NCI-H2227 (cell line): ENCODE measurements at regions not wholly inside any gene's neighbourhood (a gene's known extent, or its start where the extent isn't known, plus 50 kb on each side); places are given as distances from the start of the nearest gene placed in this dataset.

Source experiments
- DNase-seq: peaks from one replicate; lab custom pipeline; 2025; ENCODE audit not compliant: unreplicated experiment; lab: John Stamatoyannopoulos, UW

DNA sequence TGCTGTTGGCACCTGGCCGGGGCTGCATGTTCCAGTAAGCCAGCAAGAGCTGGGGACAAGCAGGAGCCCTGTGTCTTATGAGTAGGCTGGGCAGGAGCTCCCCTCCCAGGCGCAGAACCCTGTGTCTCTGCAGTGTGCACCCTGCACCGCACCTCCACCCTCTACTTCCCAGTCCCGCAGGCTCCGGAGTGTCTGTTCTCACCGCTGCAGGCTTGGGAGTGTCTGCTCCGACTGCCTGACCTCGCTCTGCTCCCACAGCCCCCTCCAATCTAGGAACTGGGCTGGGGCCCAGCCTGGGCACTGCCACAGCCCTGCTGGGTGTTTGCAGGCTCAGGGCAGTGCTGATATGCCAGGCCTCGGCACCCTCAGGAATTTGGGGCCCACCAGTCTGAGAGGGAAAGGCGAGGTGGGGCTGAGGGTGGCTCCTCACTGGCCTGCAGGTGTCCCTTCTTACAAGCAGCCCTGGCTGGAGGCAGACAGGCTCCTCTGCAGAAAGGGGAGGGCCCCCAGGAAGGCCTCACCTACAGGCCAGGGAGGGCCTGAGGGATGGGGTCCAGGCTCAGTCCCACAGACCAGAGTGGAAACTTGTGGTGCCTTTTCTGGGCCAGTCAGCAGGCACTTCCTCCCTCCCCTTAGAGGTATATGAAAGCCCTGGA, 871.6 kb upstream of the GJE1 start:
- DNase-seq = no peak

DNA sequence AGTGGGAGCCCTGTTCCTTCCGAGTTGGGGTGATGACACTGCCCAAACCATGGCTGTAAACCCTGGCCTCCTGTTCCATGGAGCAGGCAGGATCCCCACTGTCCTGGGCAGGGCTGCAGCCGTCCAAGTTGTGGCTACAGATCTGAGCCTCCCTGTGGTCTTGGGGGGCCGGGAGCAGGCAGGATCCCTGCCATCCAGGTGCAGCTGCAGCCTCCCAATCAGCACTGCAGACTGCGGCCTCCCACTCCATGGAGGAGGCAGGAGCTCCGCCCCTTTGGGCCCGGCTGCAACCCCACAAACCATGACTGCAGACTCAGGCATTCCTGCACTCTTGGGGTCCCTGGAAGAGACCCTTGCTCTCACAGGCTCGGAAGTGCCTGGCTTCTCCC, 872.1 kb upstream of the GJE1 start:
- no peak for DNase-seq

DNA sequence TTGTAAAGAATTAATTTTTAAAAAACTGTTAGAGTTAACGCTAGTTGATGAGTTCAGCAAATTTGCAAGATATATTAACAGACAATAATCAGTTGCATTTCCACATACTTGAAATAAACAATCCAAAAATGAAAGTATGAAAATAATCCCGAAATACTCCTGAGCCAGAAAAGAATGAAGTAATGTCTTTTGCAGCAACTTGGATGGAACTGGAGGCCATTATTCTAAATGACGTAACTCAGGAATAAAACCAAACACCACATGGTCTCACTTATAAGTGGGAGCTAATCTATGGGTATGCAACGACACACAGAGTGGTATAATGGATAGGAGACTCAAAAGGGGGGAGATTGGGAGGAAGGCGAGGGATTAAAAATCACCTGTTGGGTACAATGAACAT, 872.9 kb upstream of the GJE1 start:
- no peak for DNase-seq

DNA sequence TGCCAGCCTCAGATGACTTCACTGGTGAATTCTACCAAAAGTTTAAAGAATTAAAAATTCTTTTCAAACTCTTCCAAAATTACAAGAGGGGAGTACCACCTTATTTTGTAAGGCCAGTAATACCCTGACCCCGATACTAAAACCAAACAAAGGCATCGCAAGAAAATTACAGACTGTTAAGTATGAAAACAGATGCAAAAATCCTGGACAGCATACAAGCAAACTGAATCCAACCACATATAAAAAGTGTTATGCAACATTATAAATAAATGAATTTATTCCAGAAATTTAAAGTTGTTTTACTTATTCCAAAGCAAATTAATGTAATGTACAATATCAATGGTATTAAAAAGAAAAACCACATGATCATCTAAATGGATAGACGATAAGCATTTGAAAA, 873.6 kb upstream of the GJE1 start:
- DNase-seq = no peak

DNA sequence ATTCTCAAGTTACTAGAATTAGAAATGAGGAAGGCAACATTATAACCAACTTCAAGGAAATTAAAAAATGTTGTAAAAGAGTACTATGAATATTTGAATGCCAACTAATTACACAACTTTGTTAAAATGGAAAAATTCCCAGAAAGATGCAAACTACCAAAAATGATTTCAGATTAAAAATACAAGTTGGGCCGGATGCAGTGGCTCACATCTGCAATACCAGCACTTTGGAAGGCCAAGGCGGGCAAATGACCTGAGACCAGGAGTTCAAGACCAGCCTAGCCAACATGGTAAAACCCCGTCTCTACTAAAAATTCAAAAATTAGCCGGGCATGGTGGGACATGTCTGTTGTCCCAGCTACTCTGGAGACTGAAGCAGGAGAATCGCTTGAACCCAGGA, 874.2 kb upstream of the GJE1 start:
- no peak for DNase-seq

DNA sequence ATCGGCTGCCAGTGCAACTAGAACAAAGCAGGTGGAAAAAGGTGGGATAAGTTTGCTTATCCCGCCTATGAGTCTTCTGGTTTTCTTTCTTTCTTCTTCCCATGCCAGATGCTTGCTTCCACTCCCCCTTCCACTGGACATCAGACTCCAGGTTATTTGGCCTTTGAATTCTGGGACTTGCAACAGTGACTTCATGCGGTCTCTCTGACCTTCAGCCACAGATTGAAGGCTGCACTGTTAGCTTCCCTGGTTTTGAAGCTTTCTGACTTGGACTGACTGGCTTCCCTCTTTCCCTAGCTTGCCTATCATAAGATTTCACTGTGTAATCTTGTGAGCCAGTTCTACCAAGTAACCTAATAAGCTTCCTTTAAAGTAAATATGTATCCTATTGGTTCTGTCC, 878.4 kb upstream of the GJE1 start:
- DNase-seq = no peak

DNA sequence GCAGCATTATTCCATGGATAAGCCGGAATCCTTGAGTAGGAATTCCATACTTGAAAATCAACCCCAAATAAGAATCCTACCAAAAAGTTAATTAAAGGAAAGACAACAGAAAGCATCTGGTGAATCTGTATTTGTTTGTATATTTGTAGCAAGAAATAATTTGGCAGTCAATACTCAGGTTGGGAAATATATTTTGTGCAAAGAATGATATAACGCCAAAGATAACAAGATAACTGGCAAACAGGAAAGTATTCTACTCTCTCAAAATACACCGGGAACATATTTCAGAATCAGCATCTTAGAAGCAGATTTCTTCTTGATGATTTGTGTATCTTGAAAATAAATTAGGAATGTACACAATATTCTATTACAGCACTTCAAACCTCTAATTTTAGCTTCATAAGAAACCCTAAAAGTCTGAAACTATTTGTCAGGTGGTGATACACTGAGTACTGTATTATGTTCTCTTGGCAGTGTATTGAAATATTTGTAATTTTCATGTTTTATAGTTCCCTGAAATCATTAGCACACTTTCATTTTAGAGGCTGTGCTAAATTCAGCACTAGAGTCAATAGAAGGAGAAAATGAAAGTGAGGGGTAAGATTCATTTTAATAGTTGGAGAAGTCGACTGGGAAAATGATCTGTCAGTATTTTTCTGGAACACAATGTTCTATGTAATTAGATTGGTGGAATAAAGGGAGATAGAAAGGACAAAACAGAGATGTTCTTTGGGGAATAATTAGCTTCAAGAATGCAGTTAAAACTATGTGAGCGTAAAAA, 879.7 kb upstream of the GJE1 start:
- no peak for DNase-seq

DNA sequence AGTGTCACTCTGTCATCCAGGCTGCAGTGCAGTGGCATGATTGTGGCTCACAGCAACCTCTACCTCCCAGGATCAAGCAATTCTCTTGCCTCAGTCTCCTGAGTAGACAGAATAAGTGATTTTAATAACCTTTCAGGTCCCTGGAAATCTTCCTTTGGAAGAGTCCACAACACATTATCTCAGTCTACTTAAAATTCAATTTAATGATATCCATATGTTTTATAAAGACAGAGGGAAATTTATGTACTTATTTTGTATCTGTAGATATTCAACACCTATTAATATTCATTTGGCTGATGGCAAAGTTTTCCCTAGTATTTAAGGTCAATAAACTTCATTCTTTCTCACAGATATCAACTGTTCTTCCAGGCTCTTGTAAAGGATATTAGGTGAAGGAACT, 881.4 kb upstream of the GJE1 start:
- DNase-seq = no peak

DNA sequence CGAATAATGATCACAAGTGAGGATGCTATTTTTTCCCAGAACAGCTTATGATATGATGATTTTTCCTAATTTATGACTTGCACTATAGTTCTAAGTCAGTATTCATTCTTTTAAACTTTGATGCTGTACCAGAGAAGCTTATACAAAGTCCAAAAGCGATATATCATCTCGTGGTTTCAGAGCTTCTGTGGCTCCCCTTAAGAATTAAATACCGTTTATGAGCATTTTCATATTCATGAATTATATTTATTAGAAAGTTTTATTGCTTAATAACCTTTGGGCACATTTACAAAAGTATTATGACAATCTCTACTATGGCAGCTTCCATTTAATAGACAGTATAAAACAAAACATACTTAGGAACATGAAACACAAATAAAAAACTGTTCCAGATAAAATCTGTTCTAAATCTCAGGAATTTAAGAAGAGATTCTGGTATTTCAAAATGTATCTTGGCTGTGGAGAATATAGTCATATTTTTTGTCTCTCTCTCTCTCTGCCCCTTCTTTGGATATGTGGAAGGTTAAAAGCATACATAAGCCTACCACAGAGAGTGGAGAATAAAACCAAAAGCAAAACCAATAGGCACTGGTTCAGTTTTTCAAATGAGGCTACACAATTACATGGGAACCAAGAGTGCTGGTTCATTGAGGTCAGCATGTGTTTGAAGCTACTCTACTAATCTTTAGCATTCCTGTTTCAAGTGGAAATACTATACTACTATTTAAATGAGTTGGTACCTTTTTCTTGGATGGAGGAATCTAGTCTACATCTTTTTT, 884.5 kb upstream of the GJE1 start:
- DNase-seq = no peak

DNA sequence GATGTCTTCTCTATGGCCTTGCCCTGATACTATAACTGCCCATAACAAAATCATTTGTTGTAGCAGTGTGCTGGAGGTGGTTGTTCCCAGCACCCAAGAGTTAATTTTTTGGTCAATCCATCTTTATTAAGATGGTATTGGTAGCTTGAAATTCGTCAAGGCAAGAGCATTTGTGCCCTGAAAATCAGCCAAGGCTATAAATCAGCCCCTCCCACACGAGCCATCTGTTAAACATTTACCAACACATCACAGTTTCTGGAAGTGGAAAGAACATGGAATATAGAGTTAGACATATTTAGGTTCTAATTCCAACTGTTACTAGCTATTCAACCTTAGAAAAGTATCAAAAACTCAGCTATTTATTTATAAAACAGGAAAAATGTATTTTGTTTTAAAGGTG, 888.4 kb upstream of the GJE1 start:
- DNase-seq = no peak

DNA sequence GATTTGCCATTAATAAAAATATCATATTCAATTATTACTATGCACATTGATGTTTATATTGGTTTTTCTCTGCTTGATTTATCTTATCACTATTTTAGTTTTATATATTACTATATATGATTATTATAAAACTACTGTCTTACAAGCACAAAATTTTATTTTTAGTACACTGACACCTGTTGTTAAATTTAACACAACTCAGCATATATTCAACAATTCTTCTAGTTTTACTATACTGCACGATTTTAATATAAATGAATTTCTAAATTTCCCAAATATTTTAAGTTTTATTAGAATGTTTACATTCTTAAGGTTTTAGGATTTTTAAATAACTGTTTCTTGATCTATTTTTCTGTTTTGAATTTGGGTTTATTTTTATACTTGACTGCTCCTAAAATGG, 889.8 kb upstream of the GJE1 start:
- no peak for DNase-seq

DNA sequence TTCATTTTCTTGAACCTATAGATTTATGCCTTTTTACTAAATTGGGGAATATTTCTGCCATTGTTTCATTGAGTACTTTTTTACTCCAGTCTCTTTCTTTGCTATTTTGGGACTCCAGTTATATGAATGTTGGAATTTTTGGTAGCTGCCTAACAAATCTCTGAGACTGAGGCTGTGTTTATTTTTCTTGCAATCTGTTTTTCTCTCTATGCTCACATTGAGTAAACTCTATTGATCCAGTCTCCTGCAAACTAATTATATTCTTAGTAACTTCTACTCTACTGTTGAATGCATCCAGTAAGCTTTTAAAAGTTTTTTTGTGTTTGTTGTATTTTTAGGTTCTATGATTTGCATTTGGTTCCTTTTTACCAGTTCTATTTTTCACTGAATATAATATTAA, 903.4 kb upstream of the GJE1 start:
- no peak for DNase-seq

DNA sequence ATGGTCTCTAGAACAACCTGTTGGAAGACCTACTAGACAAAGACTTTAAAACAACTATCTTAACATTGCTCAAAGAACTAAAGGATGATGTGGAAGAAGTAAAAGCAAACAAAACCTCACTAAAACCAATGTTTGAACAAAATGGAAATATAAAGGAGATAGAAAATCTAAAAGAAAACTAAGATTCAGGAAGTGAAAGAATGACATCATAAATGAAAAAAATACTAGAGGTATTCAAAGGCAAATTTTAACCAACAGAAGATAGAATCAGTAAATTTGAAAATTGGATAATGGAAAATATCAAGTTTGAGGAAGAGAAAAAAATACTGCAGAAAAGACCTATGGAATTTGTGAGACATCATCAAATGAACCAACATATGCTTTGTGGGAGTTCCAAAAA, 914.1 kb upstream of the GJE1 start:
- no peak for DNase-seq

DNA sequence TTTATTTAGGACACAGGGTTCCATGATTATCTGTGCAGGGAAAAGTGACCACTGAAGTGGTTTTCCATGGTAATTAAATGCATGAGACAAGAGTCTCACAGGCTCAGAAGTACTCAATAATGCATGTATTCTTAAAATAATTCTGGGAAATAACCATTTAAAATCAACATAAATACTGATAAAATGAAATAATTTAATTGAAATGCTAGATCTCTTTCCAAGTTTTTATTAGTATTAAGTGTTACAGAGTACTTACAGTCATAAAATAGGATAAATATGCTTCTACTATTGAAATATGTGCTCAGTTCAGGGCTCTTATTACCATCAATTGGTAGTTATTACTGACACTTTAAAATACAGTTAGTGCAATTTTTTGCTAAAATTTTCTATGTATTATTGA, 916.0 kb upstream of the GJE1 start:
- DNase-seq = no peak

DNA sequence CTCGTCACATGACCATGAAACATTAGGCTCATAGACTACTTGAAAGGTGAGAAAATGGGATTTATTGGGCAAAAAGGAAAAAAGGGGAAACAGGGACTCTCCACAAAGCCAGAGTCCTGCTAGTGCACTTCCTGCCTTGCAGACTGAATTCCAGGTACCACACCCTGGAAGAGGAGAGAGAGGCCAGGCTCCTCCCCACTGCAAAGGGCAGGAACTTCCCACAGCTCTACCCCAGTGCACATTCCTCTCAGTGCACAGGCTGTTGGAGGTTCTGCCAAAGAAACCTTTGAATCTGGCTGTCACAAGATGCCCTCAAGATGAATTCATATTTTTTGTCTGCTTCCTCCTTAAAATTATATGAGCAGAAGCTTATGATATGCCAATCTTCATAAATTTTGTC, 920.4 kb upstream of the GJE1 start:
- DNase-seq = no peak

DNA sequence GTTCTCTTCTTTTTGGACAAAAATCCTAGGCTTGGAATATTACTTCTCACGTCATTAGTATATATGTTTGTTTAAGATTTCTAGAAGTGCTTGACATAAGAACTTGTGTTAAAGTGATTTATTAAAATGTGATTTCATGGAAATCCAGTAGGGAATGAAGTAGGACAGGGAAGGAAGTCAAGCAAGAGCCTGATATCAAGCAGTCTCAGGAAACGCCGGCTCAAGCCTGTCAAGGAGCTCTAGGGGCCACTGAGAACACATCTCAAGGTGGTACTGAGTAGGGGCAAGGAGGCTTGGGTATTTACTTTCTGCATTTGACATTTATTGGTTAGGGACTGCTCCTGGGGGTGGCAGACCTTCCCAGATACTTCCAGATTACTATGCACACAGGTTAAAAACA, 920.9 kb upstream of the GJE1 start:
- DNase-seq = no peak

DNA sequence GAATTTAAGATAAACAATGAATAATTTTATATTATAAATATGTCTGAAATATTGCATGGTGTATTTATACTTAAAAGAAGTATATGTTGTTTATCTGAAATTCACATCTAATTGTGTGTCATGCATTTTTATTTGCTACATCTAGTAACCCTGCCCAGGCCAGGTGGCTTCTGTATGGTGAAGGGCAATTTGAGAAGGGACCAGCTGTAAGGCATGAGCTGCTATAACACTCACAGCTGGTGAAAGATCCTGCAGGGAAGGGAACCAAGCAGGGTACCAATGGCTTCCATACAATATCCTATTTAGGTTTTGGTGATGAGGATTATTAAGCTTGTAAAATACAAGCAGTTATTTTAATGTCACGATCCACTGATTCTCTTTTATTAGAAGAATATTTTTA, 921.8 kb upstream of the GJE1 start:
- no peak for DNase-seq

DNA sequence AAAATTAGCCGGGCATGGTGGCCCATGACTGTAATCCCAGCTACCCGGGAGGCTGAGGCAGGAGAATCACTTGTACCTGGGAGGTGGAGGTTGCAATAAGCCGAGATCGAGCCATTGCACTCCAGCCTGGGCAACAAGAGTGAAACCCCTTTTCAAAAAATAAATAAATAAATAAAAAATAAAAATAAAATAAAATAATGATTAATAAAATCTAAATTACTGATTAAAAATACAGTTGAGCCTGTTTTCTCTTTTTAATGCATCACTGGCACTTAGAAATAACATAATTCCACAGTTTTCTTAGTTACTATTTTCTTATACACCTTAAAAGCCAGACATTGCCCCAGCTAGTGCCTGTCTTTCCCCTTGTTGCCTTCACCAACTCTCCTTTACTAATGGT, 922.8 kb upstream of the GJE1 start:
- DNase-seq = no peak

DNA sequence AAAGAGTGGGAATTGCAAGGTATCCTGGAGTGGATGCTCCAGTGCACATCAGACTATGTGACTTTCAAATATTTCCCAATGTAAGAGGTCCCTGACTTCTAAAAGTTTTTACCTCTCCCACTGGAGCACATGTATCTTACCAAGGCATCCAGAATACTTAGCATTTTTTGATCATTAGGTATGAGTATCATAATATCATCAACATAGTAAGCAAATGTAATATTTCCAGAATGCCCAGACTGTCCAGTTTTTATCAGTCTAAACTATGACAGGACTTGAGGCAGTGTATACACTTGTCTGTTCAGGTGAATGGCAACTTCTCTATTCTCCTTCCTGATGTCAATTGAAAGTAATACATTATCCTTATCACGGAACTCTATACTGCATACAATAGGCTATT, 924.6 kb upstream of the GJE1 start:
- DNase-seq = no peak

DNA sequence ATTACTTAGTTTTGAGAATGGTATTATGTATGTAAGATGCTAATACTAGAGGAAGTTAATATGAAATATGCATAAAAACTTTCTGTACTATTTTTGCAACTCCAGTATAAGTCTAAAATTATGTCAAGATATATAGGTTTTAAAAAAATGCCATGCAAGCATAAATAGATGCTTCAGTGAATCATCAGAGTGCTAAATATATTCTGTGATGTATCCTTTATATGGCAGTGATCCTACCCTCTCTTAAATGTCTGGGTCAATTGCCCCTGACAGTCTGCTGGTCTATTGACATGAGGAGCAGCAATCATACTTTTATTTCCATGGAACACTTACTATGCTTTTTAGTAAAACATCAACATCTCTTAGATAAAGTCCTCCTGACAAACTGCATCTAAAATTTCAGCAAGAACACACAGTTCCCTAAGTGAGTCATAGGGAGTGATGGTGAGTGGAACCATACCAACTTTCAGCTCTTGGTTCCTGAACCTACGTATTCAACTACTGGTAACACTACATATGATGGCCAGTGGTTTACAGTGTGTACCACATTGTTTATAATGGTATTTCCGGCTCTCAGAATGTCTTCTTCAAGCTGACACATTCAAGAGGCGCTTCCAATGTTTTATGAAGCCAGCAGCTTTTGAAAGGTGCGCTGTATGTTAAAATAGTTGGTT, 928.7 kb upstream of the GJE1 start:
- DNase-seq = no peak

DNA sequence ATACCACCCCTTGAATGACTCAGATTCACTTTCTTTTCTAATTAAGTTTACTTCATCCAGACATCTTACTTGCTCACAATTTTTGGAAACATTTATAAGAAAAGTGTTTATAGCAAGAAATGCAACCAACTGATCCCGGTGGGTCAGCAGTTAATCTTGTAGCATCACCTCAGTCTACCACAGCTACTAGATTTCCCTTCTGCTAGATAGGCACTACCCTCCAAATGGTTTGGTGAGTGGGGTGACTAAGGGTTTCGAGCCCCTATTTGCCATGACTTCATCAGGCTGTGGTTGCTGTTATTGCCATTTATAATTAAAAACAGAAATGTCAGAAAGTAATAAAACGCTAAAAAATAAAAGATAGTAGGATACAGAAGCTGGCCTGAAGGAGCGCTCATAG, 930.1 kb upstream of the GJE1 start:
- no peak for DNase-seq

DNA sequence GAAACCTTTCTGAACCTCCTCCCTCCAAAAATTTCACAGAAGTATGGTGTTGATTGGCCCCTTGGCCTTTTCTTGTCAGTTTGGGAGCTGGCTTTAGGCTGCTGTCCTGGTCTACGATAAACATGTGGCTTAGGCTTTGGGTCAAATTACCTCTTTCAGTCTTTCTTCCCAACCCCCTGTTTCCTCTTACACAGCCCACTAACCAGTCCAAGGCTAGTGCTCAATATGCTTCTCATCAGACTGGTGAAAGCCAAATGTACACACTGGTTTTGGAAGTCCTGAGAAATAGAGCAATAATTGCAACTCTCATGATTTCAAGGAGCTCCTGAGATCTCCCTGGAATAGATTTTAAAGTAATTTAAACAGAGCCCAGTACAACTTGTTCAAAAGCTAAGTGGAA, 933.7 kb upstream of the GJE1 start:
- no peak for DNase-seq
